ENCODE measurements at regions not wholly inside any gene's neighbourhood (a gene's known extent, or its start where the extent isn't known, plus 50 kb on each side); places are given as distances from the start of the nearest gene placed in this dataset.

DNA sequence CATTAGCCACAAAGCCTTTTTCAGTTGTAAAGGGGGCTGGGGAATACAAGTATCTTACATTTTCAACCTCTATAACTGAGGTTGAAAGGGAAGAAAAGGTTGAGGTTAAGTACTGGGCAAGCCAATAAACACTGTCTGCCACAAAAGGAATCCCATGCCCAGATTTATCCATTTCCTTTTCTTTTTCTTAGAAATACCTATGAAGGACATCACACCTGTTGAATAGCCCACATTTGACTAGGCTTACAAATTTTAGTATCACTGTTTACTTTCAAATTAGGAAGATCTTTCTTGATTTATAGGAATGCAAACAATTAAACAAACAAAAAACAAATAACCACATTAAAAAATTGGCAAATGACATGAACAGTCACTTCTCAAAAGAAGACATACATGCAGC, 81.0 kb upstream of the CAV2 start:
- TF ChIP-seq, protein P1, sequence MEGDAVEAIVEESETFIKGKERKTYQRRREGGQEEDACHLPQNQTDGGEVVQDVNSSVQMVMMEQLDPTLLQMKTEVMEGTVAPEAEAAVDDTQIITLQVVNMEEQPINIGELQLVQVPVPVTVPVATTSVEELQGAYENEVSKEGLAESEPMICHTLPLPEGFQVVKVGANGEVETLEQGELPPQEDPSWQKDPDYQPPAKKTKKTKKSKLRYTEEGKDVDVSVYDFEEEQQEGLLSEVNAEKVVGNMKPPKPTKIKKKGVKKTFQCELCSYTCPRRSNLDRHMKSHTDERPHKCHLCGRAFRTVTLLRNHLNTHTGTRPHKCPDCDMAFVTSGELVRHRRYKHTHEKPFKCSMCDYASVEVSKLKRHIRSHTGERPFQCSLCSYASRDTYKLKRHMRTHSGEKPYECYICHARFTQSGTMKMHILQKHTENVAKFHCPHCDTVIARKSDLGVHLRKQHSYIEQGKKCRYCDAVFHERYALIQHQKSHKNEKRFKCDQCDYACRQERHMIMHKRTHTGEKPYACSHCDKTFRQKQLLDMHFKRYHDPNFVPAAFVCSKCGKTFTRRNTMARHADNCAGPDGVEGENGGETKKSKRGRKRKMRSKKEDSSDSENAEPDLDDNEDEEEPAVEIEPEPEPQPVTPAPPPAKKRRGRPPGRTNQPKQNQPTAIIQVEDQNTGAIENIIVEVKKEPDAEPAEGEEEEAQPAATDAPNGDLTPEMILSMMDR (conservative IDR thresholded peaks at IDR 0.05; ENCODE audit: low read depth in 2 of 2) = no peak
- TF ChIP-seq POLR2AphosphoS5 (IDR thresholded peaks at IDR 0.05; ENCODE audit: low read depth) (no peak), EZH2 (IDR thresholded peaks at IDR 0.05; ENCODE audit: low read depth, unreplicated experiment) (no peak), EZH2phosphoT487 (IDR thresholded peaks at IDR 0.05; ENCODE audit: unreplicated experiment) (no peak), ZNF114 (CRISPR knock-in tag; IDR thresholded peaks at IDR 0.05) (no peak), NANOG (IDR thresholded peaks at IDR 0.05; ENCODE audit: borderline replicate concordance) (no peak), JUNB (IDR thresholded peaks at IDR 0.05; ENCODE audit: unreplicated experiment) (no peak), CREB1 (CRISPR knock-in tag; IDR thresholded peaks at IDR 0.05; ENCODE audit: low read depth) (no peak), ZNF331 (CRISPR knock-in tag; IDR thresholded peaks at IDR 0.05; ENCODE audit: low read depth) (no peak), STAT1 (IDR thresholded peaks at IDR 0.05; ENCODE audit: unreplicated experiment) (no peak)
- TF ChIP-seq, protein P2, sequence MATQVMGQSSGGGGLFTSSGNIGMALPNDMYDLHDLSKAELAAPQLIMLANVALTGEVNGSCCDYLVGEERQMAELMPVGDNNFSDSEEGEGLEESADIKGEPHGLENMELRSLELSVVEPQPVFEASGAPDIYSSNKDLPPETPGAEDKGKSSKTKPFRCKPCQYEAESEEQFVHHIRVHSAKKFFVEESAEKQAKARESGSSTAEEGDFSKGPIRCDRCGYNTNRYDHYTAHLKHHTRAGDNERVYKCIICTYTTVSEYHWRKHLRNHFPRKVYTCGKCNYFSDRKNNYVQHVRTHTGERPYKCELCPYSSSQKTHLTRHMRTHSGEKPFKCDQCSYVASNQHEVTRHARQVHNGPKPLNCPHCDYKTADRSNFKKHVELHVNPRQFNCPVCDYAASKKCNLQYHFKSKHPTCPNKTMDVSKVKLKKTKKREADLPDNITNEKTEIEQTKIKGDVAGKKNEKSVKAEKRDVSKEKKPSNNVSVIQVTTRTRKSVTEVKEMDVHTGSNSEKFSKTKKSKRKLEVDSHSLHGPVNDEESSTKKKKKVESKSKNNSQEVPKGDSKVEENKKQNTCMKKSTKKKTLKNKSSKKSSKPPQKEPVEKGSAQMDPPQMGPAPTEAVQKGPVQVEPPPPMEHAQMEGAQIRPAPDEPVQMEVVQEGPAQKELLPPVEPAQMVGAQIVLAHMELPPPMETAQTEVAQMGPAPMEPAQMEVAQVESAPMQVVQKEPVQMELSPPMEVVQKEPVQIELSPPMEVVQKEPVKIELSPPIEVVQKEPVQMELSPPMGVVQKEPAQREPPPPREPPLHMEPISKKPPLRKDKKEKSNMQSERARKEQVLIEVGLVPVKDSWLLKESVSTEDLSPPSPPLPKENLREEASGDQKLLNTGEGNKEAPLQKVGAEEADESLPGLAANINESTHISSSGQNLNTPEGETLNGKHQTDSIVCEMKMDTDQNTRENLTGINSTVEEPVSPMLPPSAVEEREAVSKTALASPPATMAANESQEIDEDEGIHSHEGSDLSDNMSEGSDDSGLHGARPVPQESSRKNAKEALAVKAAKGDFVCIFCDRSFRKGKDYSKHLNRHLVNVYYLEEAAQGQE (IDR thresholded peaks at IDR 0.05; ENCODE audit: unreplicated experiment) = no peak
- TF ChIP-seq, protein P3, sequence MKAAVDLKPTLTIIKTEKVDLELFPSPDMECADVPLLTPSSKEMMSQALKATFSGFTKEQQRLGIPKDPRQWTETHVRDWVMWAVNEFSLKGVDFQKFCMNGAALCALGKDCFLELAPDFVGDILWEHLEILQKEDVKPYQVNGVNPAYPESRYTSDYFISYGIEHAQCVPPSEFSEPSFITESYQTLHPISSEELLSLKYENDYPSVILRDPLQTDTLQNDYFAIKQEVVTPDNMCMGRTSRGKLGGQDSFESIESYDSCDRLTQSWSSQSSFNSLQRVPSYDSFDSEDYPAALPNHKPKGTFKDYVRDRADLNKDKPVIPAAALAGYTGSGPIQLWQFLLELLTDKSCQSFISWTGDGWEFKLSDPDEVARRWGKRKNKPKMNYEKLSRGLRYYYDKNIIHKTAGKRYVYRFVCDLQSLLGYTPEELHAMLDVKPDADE (IDR thresholded peaks at IDR 0.05) = no peak

Measured in GM23338 (cell line).